ENCODE measurements at regions not wholly inside any gene's neighbourhood (a gene's known extent, or its start where the extent isn't known, plus 50 kb on each side); places are given as distances from the start of the nearest gene placed in this dataset.

DNA sequence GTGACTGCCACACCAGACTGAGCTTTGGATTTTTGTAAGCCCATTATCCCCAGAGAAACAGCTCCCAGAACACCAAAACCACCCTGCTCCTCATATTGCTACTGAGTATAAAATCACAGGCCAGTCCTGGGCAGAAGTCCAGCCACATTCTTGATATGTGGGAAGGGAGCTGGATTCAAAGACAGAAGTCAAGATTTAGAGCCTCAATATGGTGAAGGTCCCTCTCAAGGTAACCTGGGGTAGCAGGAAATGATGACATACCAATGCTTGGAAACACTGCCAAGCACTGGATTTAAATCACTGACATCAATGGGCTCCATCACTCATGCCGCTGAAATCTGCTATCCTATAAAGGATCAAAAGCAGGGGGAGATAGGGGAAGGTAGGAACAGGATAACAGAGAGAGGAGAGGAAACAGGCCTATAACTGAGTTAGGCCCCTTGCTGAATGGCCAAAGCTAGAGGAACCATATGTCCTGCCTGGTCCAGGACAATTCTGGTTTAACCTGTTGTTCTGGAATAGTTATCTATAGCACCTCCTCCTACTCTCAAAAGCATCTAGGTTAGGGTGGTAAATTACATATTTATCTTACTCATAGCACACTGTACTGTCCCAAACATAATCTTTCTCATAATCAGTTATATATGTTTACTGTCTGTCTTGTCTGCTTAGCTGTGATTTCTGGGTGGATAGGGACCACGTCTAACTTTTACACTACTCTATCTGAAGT is 83.7 kb upstream of the NHS start:
- no peaks in the 10 kb centered on the region for H3K27me3 ChIP-seq (ENCODE audit: control insufficient read depth in 2 of 2, insufficient read depth in 2 of 2, low read length in 2 of 2)
- no peaks in the 10 kb centered on the region for H4K20me1 ChIP-seq (replicated peaks; ENCODE audit: control insufficient read depth, insufficient read depth, low read length)
- no peak overlapping the region for H3K9ac ChIP-seq (ENCODE audit: insufficient read depth in 1 of 2, low read depth in 2 of 2, low read length in 2 of 2)
- FAIRE-seq (no peak), DNase-seq (ENCODE audit: extremely low read depth in 1 of 4, low spot score in 3 of 4) (no peak), ATAC-seq (no peak)
- no peak overlapping the region for H2AFZ ChIP-seq (ENCODE audit: low read depth, low read length)
- no peaks in the 10 kb centered on the region for H3K4me1 ChIP-seq (replicated peaks in 1 of 2; ENCODE audit: control insufficient read depth in 2 of 2, insufficient read depth in 2 of 2, low read length in 2 of 2)
- POLR2A ChIA-PET: no interaction called here
- no peak overlapping the region for H3K4me3 ChIP-seq
- no peaks in the 10 kb centered on the region for H3K36me3 ChIP-seq (ENCODE audit: control insufficient read depth, insufficient read depth, low read length)
- no peaks in the 10 kb centered on the region for H3K9me3 ChIP-seq (replicated peaks; ENCODE audit: control insufficient read depth, insufficient read depth, low read depth, low read length)
- intact Hi-C loops (cut with micrococcal nuclease): no loop called here
- H3K79me2 ChIP-seq (ENCODE audit: control insufficient read depth, insufficient read depth, low read length): no peaks in the 10 kb centered on the region
- in situ Hi-C loops (cut with MboI): no loop called here
- CTCF ChIA-PET (ENCODE audit: low intra/inter-chr PET ratio): no interaction called here
- H3K9me1 ChIP-seq (ENCODE audit: control insufficient read depth, insufficient read depth, low read length): no peaks in the 10 kb centered on the region
- H3K27ac ChIP-seq (ENCODE audit: extremely low read depth, low read depth, low read length): no peak overlapping the region
- H3K4me2 ChIP-seq (ENCODE audit: insufficient read depth, low read length): no peak overlapping the region
- WGBS (ENCODE audit: insufficient coverage, low coverage, missing lambda C conversion rate): 0% methylated on average over 2 of the region's 2 CpGs
- no TSS peak for BruUV-seq (replicated peaks)
- TF ChIP-seq GTF2F1 (IDR thresholded peaks at IDR 0.05; ENCODE audit: low read depth, low read length): no peak
- no peak for TF ChIP-seq ZFX (CRISPR knock-in tag; IDR thresholded peaks at IDR 0.05)
- TF ChIP-seq, protein P1, sequence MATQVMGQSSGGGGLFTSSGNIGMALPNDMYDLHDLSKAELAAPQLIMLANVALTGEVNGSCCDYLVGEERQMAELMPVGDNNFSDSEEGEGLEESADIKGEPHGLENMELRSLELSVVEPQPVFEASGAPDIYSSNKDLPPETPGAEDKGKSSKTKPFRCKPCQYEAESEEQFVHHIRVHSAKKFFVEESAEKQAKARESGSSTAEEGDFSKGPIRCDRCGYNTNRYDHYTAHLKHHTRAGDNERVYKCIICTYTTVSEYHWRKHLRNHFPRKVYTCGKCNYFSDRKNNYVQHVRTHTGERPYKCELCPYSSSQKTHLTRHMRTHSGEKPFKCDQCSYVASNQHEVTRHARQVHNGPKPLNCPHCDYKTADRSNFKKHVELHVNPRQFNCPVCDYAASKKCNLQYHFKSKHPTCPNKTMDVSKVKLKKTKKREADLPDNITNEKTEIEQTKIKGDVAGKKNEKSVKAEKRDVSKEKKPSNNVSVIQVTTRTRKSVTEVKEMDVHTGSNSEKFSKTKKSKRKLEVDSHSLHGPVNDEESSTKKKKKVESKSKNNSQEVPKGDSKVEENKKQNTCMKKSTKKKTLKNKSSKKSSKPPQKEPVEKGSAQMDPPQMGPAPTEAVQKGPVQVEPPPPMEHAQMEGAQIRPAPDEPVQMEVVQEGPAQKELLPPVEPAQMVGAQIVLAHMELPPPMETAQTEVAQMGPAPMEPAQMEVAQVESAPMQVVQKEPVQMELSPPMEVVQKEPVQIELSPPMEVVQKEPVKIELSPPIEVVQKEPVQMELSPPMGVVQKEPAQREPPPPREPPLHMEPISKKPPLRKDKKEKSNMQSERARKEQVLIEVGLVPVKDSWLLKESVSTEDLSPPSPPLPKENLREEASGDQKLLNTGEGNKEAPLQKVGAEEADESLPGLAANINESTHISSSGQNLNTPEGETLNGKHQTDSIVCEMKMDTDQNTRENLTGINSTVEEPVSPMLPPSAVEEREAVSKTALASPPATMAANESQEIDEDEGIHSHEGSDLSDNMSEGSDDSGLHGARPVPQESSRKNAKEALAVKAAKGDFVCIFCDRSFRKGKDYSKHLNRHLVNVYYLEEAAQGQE (IDR thresholded peaks at IDR 0.05; ENCODE audit: borderline replicate concordance): no peak
- TF ChIP-seq, protein P1 (CRISPR knock-in tag; IDR thresholded peaks at IDR 0.05; ENCODE audit: low read depth): no peak
- TF ChIP-seq RFX5 (IDR thresholded peaks at IDR 0.05; ENCODE audit: low read depth, low read length): no peak
- TF ChIP-seq BRCA1 (IDR thresholded peaks at IDR 0.05): no peak
- no peak for TF ChIP-seq BRCA1 (CRISPR knock-in tag; IDR thresholded peaks at IDR 0.05)
- no peak for TF ChIP-seq PHB2 (IDR thresholded peaks at IDR 0.05; ENCODE audit: low read depth)
- TF ChIP-seq C11orf30 (IDR thresholded peaks at IDR 0.05; ENCODE audit: low read depth): no peak
- no peak for TF ChIP-seq SIRT6 (IDR thresholded peaks at IDR 0.05; ENCODE audit: low read depth, low read length)
- TF ChIP-seq BMI1 (IDR thresholded peaks at IDR 0.05; ENCODE audit: low read length): no peak
- no peak for TF ChIP-seq NEUROD1 (IDR thresholded peaks at IDR 0.05; ENCODE audit: borderline replicate concordance, low read depth, low read length, partially characterized antibody)
- TF ChIP-seq FUS (optimal IDR thresholded peaks at IDR 0.05; ENCODE audit: low read depth, low read length): no peak
- TF ChIP-seq ZNF263 (CRISPR knock-in tag; IDR thresholded peaks at IDR 0.05; ENCODE audit: borderline replicate concordance): no peak
- no peak for TF ChIP-seq DNMT1 (IDR thresholded peaks at IDR 0.05)
- TF ChIP-seq POLR3G (IDR thresholded peaks at IDR 0.05; ENCODE audit: extremely low read depth, insufficient read length, insufficient replicate concordance): no peak
- no peak for TF ChIP-seq SNRNP70 (optimal IDR thresholded peaks at IDR 0.05; ENCODE audit: low read depth, low read length)
- TF ChIP-seq POLR2H (tag; IDR thresholded peaks at IDR 0.05; ENCODE audit: low read depth): no peak
